PC-3 (cell line): ENCODE measurements at regions not wholly inside any gene's neighbourhood (a gene's known extent, or its start where the extent isn't known, plus 50 kb on each side); places are given as distances from the start of the nearest gene placed in this dataset.

ENCODE experiments used
- CTCF ChIP-seq: fragments of 300-600 bp; sonication (generic); conservative IDR thresholded peaks from 2 replicates; pipeline ENCODE4 v1.5.1; 2017; ENCODE audit warnings: antibody characterized with exemption, low read depth, mild to moderate bottlenecking, low read length
- EZH2 ChIP-seq: fragments of 300-600 bp; sonication (generic); IDR thresholded peaks from one replicate; pipeline ENCODE4 v1.6.1; 2017; ENCODE audit warnings: antibody characterized with exemption, mild to moderate bottlenecking, low read length; ENCODE audit not compliant: unreplicated experiment
- EZH2phosphoT487 ChIP-seq: fragments of 300-600 bp; sonication (generic); IDR thresholded peaks from 2 replicates; pipeline ENCODE4 v1.6.1; 2018; ENCODE audit warnings: mild to moderate bottlenecking, antibody characterized with exemption, low read length, borderline replicate concordance

- TF ChIP-seq CTCF: no peak
- no peak for TF ChIP-seq EZH2
- TF ChIP-seq EZH2phosphoT487: no peak
These were observed 326.7 kb downstream of the SLC6A15 start for GRCh38 chr12:84585776-84586395.
